T-helper 9 cell (primary cell): ENCODE measurements at regions not wholly inside any gene's neighbourhood (a gene's known extent, or its start where the extent isn't known, plus 50 kb on each side); places are given as distances from the start of the nearest gene placed in this dataset.

Experiments
- DNase-seq: peaks from one replicate; pipeline ENCODE4 v3.0.0-alpha.2; 2020

GRCh38 chr1:2919841-2920240, 101.4 kb upstream of the ACTRT2 start:
- no peak for DNase-seq

DNA sequence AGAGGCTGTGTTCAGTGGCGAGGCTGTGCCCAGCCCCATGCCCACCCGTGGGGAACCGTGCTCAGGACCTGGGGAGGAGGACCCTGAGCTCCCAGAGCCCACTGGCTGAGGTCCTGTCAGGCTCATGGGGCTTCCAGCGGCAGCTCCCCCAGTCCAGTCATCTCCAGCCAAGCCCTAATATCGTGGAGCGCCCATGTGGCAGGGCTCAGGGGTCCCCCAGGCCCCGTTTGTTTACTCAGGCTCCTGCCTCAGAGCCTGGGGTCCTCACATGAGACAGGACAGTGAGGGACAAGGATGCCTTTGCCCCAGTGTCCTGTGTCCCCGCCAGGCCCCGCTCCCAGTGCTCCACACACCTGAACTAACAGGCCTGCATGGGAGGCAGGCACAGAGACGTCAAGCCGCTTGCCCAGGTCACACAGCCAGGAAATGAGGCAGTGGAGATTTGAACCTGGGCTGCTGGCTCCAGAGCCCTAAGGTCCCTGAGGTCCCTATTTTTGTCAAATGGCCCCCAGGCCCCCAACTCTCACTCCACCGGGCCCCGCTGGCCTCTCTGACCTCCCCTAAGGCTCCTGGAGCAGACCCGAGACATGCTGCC, 100.7 kb upstream of the ACTRT2 start:
- DNase-seq: no peak

DNA sequence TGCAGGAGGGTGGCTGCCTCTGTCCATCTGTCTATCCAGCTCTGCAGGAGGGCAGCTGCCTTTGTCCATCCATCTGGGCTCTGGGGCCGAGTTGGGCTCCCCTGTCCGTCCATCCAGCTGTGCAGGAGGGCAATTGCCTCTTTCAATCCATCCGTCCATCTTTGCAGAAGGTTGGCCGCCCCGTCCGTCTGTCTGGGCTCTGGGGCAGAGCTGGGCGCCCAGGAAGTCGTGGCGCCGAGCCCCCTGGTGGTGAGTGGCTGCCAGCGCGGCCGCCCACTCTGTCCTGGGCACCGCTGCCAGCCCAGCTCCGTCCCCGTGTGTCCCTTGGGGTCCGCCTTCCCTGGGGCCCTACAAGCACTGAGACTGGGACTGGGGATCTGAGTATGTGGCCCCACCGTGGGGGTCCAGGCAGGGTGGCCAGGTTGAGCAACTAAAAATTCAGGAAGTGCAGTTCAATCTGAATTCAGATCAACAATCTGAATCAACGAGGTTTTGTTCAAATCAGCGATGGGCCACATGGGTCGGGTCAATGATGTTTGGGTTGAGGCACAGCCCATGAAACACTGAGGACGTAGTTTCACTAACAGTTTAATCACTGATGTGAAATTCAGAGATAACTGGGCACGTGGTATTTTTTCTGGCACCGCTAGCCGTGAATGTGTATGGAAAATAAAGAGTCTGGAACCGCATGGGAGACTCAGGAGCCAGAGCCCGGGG, 99.1 kb upstream of the ACTRT2 start:
- peak; percentile 32 for DNase-seq

- no peak for DNase-seq
Observed at GRCh38 chr1:2923351-2923750, 97.9 kb upstream of the ACTRT2 start.

DNA sequence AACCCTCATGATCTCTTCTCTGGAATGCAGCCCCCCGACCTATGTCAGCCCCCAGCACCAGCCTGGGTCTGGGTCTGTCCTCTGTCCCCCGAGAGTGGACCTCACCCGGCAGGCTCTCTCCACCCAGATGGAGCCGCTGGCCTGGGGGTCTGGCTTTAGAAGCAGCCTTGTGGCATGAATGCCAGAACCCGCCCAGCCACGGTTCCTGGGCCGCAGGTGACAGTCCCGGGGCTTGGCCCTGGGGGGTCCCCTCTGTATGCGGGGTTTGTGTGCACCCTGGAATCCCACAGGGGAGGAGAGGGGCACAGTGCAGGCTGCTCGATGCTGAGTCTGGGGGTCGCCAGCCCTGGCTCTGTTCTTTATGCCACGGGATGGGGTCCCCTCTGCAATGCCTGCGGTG, 96.0 kb upstream of the ACTRT2 start:
- DNase-seq: no peak

DNA sequence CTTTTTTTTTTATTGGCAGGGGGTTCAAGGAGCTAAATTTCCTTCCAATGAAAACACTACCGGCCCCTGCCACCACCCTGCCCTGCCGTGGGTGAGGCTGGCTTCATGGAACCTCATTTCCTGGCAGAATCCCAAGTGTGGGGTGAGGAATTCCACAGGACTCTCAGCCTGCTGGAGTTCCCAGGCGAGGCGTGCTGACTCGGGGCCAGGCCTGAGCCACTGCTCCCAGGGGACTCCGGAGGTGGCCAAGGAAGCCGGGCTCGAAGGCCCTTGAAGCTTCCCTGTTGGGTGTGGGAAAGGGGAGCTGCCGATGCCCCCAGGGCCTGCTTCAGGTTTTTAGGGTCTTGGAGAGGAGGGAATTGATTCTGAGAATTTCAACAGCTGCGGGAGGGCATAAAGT, 95.3 kb upstream of the ACTRT2 start:
- DNase-seq: no peak

DNA sequence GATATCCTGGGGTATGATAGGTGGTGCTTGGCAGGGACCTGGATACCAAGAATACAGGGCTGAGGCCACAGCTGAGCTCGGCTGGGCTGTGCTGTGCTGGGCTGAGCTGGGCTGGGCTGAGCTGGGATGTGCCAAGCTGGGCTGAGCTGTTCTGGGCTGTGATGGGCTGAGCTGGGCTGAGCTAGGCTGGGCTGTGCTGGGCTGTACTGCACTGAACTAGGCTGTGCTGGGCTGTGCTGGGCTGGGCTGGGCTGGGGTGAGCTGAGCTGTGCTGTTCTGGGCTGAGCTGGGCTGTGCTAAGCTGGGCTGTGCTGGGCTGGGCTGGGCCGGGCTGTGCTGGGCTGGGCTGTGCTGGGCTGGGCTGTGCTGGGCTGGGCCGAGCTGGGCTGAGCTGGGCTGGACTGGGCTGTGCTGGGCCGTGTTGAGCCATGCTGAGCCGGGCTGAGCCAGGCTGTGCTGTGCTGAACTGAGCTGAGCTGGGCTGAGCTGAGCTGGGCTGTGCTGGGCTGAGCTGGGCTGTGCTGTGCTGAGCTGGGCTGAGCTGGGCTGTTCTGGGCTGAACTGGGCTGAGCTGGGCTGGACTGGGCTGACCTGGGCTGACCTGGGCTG, 94.7 kb upstream of the ACTRT2 start:
- DNase-seq: no peak

- DNase-seq: no peak
Observed at GRCh38 chr1:2927393-2928360, 93.6 kb upstream of the ACTRT2 start.

DNA sequence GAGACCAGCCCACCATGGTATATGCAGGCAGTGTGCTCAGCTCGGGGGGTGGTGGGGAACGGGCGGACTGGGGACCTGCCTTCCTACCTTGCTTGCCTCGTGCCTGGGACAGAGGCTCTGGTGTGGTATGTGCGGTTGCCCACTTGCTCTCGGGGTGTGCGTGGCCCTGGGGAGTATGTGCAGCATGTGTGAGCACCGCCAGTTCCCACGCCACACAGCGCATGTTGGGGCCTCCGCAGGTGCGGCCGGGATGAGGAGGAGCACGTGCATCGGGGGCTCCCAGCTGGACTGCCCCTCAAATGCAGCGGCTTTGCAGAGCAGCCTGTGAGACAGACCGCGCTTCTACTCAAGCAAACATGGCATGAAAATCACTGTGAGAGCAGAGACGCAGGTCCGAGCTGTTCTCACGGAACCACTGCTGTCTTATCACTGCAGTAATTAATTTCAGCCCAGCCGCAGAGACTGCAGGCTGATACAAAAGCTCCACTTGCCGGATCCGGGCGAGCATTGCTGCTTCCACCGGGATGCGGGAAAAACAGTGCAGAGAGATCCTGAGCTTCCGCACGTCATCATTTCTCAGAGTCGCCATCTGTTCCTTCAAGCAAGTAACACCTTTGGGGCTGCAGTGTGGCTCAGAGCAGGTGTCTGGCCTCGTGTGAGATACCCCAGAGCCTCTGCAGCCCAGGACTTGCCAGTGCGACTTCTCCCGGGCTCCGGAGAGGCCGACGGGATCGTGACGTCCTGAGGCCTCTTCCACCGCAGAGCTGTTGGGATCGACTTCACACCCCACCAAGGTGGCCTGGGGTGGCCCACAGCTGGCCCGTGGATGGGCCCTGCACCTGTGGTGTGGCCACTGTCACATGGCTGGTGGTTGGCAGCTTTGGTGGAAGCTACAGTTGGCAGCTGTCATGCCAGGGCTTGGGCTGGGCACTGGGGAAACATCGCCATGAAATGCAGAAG, 92.6 kb upstream of the ACTRT2 start:
- DNase-seq: no peak

DNA sequence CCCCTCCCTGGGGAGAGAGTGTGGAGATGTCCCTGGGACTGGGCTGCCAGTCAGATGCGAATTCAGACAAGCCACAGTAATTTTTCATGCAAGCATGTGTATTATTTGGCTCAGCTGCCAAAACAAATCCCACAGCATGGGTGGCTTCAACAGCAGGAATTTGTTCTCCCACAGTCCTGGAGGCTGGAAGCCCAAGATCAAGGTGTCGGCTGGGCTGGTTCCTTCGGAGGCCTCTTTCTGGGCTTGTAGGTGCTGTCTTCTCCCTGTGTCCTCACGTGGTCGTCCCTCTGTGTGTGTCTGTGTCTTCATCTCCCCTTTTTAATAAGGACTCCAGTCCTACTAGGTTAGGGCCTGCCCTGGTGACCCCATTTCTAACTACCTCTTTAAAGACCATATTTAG, 91.9 kb upstream of the ACTRT2 start:
- DNase-seq: no peak

GRCh38 chr1:2930016-2930815, 91.1 kb upstream of the ACTRT2 start:
- DNase-seq: no peak

GRCh38 chr1:2930913-2931723, 90.1 kb upstream of the ACTRT2 start:
- no peak for DNase-seq

- DNase-seq: no peak
Observed at GRCh38 chr1:2931724-2932401, 89.4 kb upstream of the ACTRT2 start.

DNA sequence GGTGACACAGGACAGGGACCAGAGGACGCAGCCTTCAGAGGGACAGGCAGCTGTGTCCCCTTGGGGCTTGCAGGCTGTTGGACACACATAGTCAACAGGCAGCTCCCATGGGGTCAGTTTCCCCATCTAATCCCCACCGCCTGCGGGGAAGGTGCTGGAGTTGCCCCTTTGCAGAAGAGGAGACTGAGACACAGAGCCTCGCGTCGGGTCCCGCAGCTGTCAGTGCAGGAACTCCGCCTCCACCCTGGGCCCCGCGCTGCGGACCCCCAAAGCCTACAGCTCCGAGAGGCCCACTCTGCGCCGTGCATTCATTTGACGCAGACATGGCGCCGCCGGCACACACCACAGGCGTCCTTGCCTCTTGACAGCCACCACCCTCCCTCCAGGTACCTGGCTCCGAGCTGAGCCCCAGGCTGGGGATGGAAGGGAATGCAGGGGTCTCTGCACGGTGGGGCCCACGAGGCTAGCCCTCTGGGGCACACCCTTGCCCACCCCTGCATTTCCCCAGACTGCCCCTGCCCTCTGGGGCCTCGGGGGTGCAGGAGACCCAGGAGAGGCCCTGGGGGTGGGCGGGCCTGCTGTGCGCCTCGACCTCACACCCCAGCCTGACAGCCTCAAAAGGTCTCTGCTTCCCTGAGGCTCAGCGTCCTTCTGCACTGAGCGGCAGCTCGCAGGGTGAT, 88.5 kb upstream of the ACTRT2 start:
- no peak for DNase-seq

- DNase-seq: no peak
Observed at GRCh38 chr1:2933431-2934155, 87.7 kb upstream of the ACTRT2 start.

- DNase-seq: no peak
Observed at GRCh38 chr1:2934156-2934540, 87.1 kb upstream of the ACTRT2 start.

DNA sequence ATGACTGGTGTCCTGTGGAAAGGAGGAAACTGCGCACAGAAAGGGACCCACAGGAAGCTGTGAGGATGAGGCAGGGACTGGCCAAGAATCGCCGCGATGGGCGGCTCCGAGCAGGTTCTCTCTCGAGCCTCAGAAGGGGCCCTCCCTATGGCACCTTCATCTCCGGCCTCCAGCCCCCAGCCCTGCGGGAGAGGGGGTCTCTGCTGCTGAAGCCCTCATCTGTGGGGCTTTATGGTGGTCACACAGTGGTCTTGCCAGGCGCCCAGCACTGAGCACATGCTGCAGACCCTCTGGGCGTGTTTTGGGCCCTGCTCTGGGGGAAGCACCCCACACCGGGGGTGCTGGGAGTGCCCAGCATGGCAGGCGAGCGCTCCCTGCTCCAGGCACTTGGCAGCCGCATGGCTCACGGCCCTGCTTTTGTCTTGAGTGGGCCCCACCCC, 86.6 kb upstream of the ACTRT2 start:
- no peak for DNase-seq

- DNase-seq: no peak
Observed at GRCh38 chr1:2935184-2935583, 86.1 kb upstream of the ACTRT2 start.
